SK-N-SH treated with all-trans-retinoic acid at 6 μM for 48 hours (cell line): ENCODE measurements at regions not wholly inside any gene's neighbourhood (a gene's known extent, or its start where the extent isn't known, plus 50 kb on each side); places are given as distances from the start of the nearest gene placed in this dataset.

ENCODE experiments used
- CSDC2 ChIP-seq: fragments of 250-450 bp; sonication (Bioruptor Pico); IDR thresholded peaks from 2 replicates; pipeline ENCODE4 v1.5.0; 2020; ENCODE audit warnings: mild to moderate bottlenecking, moderate library complexity
- TSHZ2 ChIP-seq: fragments of 250-450 bp; sonication (Bioruptor Pico); IDR thresholded peaks from 2 replicates; pipeline ENCODE4 v1.5.0; 2020; ENCODE audit warnings: mild to moderate bottlenecking, moderate library complexity
- ZC3H10 ChIP-seq: fragments of 250-450 bp; sonication (Bioruptor Pico); IDR thresholded peaks from 2 replicates; pipeline ENCODE4 v1.5.1; 2021; ENCODE audit warnings: mild to moderate bottlenecking, moderate library complexity
- ZFP30 ChIP-seq: fragments of 450-650 bp; formaldehyde crosslinking; IDR thresholded peaks from 2 replicates; pipeline ENCODE4 v1.5.0; 2022; ENCODE audit warnings: mild to moderate bottlenecking, moderate library complexity
- ZNF565 ChIP-seq: fragments of 450-650 bp; formaldehyde crosslinking; conservative IDR thresholded peaks from 2 replicates; pipeline ENCODE4 v1.5.0; 2020; ENCODE audit warnings: low read depth, mild to moderate bottlenecking, moderate library complexity
- ZNF70 ChIP-seq: fragments of 450-650 bp; formaldehyde crosslinking; IDR thresholded peaks from 2 replicates; pipeline ENCODE4 v1.5.0; 2020; ENCODE audit warnings: mild to moderate bottlenecking, moderate library complexity
- TF ChIP-seq, protein P1 (sequence below): fragments of 250-450 bp; sonication (Bioruptor Pico); IDR thresholded peaks from 2 replicates; pipeline ENCODE4 v1.8.0; 2020; ENCODE audit warnings: mild to moderate bottlenecking, moderate library complexity, borderline replicate concordance

DNA sequence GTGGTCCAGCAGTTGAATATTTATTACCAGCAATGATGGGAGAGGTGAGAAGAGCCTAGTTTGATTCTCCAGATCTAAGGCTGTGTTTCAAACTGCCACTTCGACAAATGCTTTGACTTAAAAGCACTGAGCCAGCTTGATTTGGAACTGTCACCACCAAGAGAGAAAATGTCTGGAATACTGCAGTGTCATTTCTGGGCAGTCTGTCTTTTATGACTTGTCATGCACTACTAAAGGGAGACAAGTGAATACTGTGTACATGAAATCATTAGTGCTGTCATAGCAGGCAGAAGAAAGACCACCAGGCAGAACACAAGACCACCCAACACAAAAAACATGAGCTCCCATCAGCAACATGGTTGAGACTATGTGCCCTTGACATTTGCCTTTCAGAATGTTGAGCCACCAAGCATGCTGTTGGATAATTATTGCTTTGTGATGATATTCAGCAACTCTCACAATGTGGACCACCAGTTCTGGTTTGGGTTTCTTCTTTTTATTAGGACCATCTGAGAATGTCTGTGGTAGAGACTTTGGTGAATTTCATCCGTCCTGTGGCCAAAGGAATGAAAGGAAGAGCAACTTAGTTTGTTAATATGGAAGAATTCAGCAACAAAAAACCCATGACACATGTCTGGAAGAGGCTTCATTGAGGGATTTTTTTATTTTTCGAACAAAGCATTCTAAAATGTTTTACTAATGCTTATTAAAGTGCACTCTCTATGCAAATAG is 125.8 kb downstream of the NTMT2 start:
- TF ChIP-seq, protein P1, sequence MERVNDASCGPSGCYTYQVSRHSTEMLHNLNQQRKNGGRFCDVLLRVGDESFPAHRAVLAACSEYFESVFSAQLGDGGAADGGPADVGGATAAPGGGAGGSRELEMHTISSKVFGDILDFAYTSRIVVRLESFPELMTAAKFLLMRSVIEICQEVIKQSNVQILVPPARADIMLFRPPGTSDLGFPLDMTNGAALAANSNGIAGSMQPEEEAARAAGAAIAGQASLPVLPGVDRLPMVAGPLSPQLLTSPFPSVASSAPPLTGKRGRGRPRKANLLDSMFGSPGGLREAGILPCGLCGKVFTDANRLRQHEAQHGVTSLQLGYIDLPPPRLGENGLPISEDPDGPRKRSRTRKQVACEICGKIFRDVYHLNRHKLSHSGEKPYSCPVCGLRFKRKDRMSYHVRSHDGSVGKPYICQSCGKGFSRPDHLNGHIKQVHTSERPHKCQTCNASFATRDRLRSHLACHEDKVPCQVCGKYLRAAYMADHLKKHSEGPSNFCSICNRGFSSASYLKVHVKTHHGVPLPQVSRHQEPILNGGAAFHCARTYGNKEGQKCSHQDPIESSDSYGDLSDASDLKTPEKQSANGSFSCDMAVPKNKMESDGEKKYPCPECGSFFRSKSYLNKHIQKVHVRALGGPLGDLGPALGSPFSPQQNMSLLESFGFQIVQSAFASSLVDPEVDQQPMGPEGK (CRISPR knock-in tag) = no peak
- TF ChIP-seq ZNF565 (CRISPR knock-in tag) = no peak
- TF ChIP-seq ZC3H10 = no peak
- TF ChIP-seq TSHZ2 (CRISPR knock-in tag) = no peak
- no peak for TF ChIP-seq ZNF70 (CRISPR knock-in tag)
- no peak for TF ChIP-seq CSDC2
- TF ChIP-seq ZFP30 = no peak
